HTR-8/SVneo (cell line): ENCODE measurements at regions not wholly inside any gene's neighbourhood (a gene's known extent, or its start where the extent isn't known, plus 50 kb on each side); places are given as distances from the start of the nearest gene placed in this dataset.

ENCODE experiments used
- DNase-seq: peaks from one replicate; pipeline ENCODE4 v3.0.0; 2011; ENCODE audit warnings: low spot score, mixed read lengths; ENCODE audit not compliant: insufficient read length
- FAIRE-seq: peaks from 2 replicates; lab custom pipeline; 2011; peaks lifted over from hg19 to GRCh38; lab: Jason Lieb, UNC

- no peak for FAIRE-seq
Measured at GRCh38 chr16:8519179-8519578, 71.1 kb downstream of the TMEM114 start.

GRCh38 chr16:8517280-8517679, 73.0 kb downstream of the TMEM114 start:
- no peak for FAIRE-seq
- no peak for DNase-seq

More at GRCh38 chr16:8519179-8519578, 71.1 kb downstream of the TMEM114 start:
- DNase-seq = no peak

GRCh38 chr16:8516471-8516870, 73.8 kb downstream of the TMEM114 start:
- no peak for DNase-seq

GRCh38 chr16:8512941-8513624, 77.2 kb downstream of the TMEM114 start:
- DNase-seq (no peak), FAIRE-seq (no peak)

More at GRCh38 chr16:8516471-8516870, 73.8 kb downstream of the TMEM114 start:
- no peak for FAIRE-seq

GRCh38 chr16:8511464-8511863, 78.8 kb downstream of the TMEM114 start:
- no peak for DNase-seq
- no peak for FAIRE-seq

- FAIRE-seq = no peak
- DNase-seq = no peak
Measured at GRCh38 chr16:8510160-8510559, 80.2 kb downstream of the TMEM114 start.

- FAIRE-seq (no peak), DNase-seq (no peak)
Measured at GRCh38 chr16:8505327-8505991, 84.9 kb downstream of the TMEM114 start.

GRCh38 chr16:8502446-8502845, 87.9 kb downstream of the TMEM114 start:
- DNase-seq (no peak), FAIRE-seq (no peak)

- no peak for FAIRE-seq
- DNase-seq = no peak
Measured at GRCh38 chr16:8500351-8500750, 90.0 kb downstream of the TMEM114 start.

- FAIRE-seq = no peak
Measured at GRCh38 chr16:8496364-8496763, 93.9 kb downstream of the TMEM114 start.

GRCh38 chr16:8493972-8494371, 96.3 kb downstream of the TMEM114 start:
- FAIRE-seq (no peak), DNase-seq (no peak)

More at GRCh38 chr16:8496364-8496763, 93.9 kb downstream of the TMEM114 start:
- no peak for DNase-seq

GRCh38 chr16:8492690-8493089, 97.6 kb downstream of the TMEM114 start:
- FAIRE-seq = no peak

GRCh38 chr16:8489580-8489979, 100.7 kb downstream of the TMEM114 start:
- FAIRE-seq (no peak), DNase-seq (no peak)

More at GRCh38 chr16:8492690-8493089, 97.6 kb downstream of the TMEM114 start:
- DNase-seq = no peak

- FAIRE-seq = no peak
Measured at GRCh38 chr16:8486985-8487384, 103.3 kb downstream of the TMEM114 start.

GRCh38 chr16:8483396-8483795, 106.9 kb downstream of the TMEM114 start:
- FAIRE-seq = no peak
- no peak for DNase-seq

More at GRCh38 chr16:8486985-8487384, 103.3 kb downstream of the TMEM114 start:
- no peak for DNase-seq

- no peak for FAIRE-seq
- DNase-seq = no peak
Measured at GRCh38 chr16:8481810-8482209, 108.5 kb downstream of the TMEM114 start.

- DNase-seq (no peak), FAIRE-seq (no peak)
Measured at GRCh38 chr16:8476824-8477223, 113.5 kb downstream of the TMEM114 start.

GRCh38 chr16:8474587-8474986, 115.7 kb downstream of the TMEM114 start:
- FAIRE-seq = no peak
- no peak for DNase-seq

GRCh38 chr16:8469102-8469778, 121.1 kb downstream of the TMEM114 start:
- FAIRE-seq (no peak), DNase-seq (no peak)

- no peak for FAIRE-seq
- no peak for DNase-seq
Measured at GRCh38 chr16:8464979-8465378, 125.3 kb downstream of the TMEM114 start.

- no peak for FAIRE-seq
- DNase-seq = no peak
Measured at GRCh38 chr16:8459085-8459733, 131.1 kb downstream of the TMEM114 start.
